H1 (cell line): ENCODE measurements at regions not wholly inside any gene's neighbourhood (a gene's known extent, or its start where the extent isn't known, plus 50 kb on each side); places are given as distances from the start of the nearest gene placed in this dataset.

Experiments
- CTCF ChIA-PET: fragments of 300-600 bp; sonication (Branson Sonifier 250); formaldehyde crosslinking; loops from one replicate; lab custom pipeline; 2021; ENCODE audit not compliant: partially characterized antibody; lab: Charles Lee
- POLR2A ChIA-PET: fragments of 300-600 bp; sonication (Branson Sonifier 250); formaldehyde crosslinking; loops from one replicate; lab custom pipeline; 2021; ENCODE audit warnings: inconsistent platforms; ENCODE audit not compliant: partially characterized antibody; lab: Charles Lee
- DNase-seq, 2 experiments: peaks; one replicate each; pipeline versions ENCODE4 v3.0.0 to v3.0.0-alpha.2; 2010 to 2022; ENCODE audit warnings: low spot score in 2 of 2, low read depth in 1 of 2, mixed read lengths in 1 of 2
- FAIRE-seq: peaks from 2 replicates; lab custom pipeline; 2011; peaks lifted over from hg19 to GRCh38; lab: Jason Lieb, UNC
- H2AFZ ChIP-seq: 2 replicates; pipeline ENCODE4 v1.8.1; 2012; ENCODE audit warnings: low read length, inconsistent platforms
- H2AK5ac ChIP-seq: 2 replicates; pipeline ENCODE4 v1.6.1; 2013; ENCODE audit warnings: low read depth, low read length
- H2BK120ac ChIP-seq: replicated peaks from 2 replicates; pipeline ENCODE3; 2013; ENCODE audit warnings: low read depth, low read length, inconsistent platforms
- H2BK12ac ChIP-seq: 2 replicates; pipeline ENCODE4 v1.6.1; 2013; ENCODE audit warnings: low read depth, low read length
- H2BK15ac ChIP-seq: 2 replicates; pipeline ENCODE4 v1.6.1; 2013; ENCODE audit warnings: low read length
- H2BK20ac ChIP-seq: 2 replicates; pipeline ENCODE4 v1.6.1; 2013; ENCODE audit warnings: low read length
- H2BK5ac ChIP-seq: 2 replicates; pipeline ENCODE4 v1.6.1; 2013; ENCODE audit warnings: low read depth, low read length
- H3K14ac ChIP-seq: 2 replicates; pipeline ENCODE4 v1.6.1; 2013; ENCODE audit warnings: inconsistent platforms; ENCODE audit not compliant: insufficient read length
- H3K18ac ChIP-seq: 2 replicates; pipeline ENCODE4 v1.6.1; 2013; ENCODE audit warnings: low read length; ENCODE audit errors: extremely low read depth
- H3K23ac ChIP-seq: 2 replicates; pipeline ENCODE4 v1.6.1; 2013; ENCODE audit warnings: inconsistent platforms; ENCODE audit not compliant: insufficient read length
- H3K23me2 ChIP-seq: 2 replicates; pipeline ENCODE4 v1.6.1; 2013; ENCODE audit warnings: low read depth, low read length
- H3K27ac ChIP-seq: 2 replicates; pipeline ENCODE4 v1.6.1; 2011; ENCODE audit warnings: low read depth, low read length, inconsistent platforms
- H3K27me3 ChIP-seq, 4 experiments: replicated peaks in 1 of 4; 1 replicate in 1 of 4; 2 replicates in 3 of 4; pipeline versions ENCODE4 v1.6.1 to v1.8.1; 2011 to 2013; ENCODE audit warnings: low read length in 3 of 4, mild to moderate bottlenecking in 3 of 4, inconsistent platforms in 2 of 4, mixed read lengths in 2 of 4, moderate library complexity in 1 of 4; ENCODE audit not compliant: control insufficient read depth in 3 of 4, insufficient read depth in 3 of 4; ENCODE audit errors: extremely low read depth in 1 of 4
- H3K36me3 ChIP-seq, 4 experiments: 2 replicates each; pipeline versions ENCODE4 v1.6.1 to v1.8.1; 2011 to 2013; ENCODE audit warnings: mild to moderate bottlenecking in 4 of 4, low read length in 3 of 4, moderate library complexity in 2 of 4, control low read depth in 1 of 4, inconsistent platforms in 1 of 4; ENCODE audit not compliant: insufficient read depth in 4 of 4, control insufficient read depth in 2 of 4
- H3K4ac ChIP-seq: replicated peaks from 2 replicates; pipeline ENCODE3; 2013; ENCODE audit warnings: low read length, low read depth, mixed read lengths, inconsistent platforms; ENCODE audit not compliant: insufficient read length
- H3K4me1 ChIP-seq, 4 experiments: replicated peaks in 1 of 4; 1 replicate in 1 of 4; 2 replicates in 3 of 4; pipeline versions ENCODE4 v1.6.1 to v1.8.1; 2011 to 2013; ENCODE audit warnings: low read length in 3 of 4, inconsistent platforms in 2 of 4, mixed read lengths in 1 of 4; ENCODE audit not compliant: insufficient read depth in 4 of 4, control insufficient read depth in 3 of 4
- H3K4me2 ChIP-seq, 2 experiments: 2 replicates each; pipeline versions ENCODE4 v1.6.1 to v1.8.1; 2011 to 2013; ENCODE audit warnings: low read depth in 2 of 2, low read length in 2 of 2, control low read depth in 1 of 2, inconsistent platforms in 1 of 2, mild to moderate bottlenecking in 1 of 2; ENCODE audit not compliant: insufficient read depth in 1 of 2
- H3K4me3 ChIP-seq, 4 experiments: fragments of 200-600, 300-600 bp in 1 of 4; sonication (generic), shearing (Covaris generic), sonication (Bioruptor Twin) in 1 of 4; 2 replicates each; pipeline versions ENCODE4 v1.5.1 to v1.8.1; 2011 to 2016; ENCODE audit warnings: low read length in 4 of 4, low read depth in 3 of 4, control low read depth in 2 of 4, inconsistent platforms in 2 of 4, mild to moderate bottlenecking in 2 of 4, mixed read lengths in 1 of 4, moderate library complexity in 1 of 4; ENCODE audit not compliant: insufficient read depth in 2 of 4; ENCODE audit errors: extremely low read depth in 1 of 4
- H3K56ac ChIP-seq: replicated peaks from 2 replicates; pipeline ENCODE3; 2013; ENCODE audit warnings: low read depth, mild to moderate bottlenecking, mixed read lengths, low read length, inconsistent platforms; ENCODE audit not compliant: insufficient read length
- H3K79me1 ChIP-seq: 2 replicates; pipeline ENCODE4 v1.6.1; 2013; ENCODE audit warnings: low read depth, low read length, control low read depth
- H3K79me2 ChIP-seq, 2 experiments: 2 replicates each; pipeline versions ENCODE4 v1.6.1 to v1.8.1; 2012 to 2013; ENCODE audit warnings: low read length in 2 of 2, mild to moderate bottlenecking in 2 of 2, inconsistent platforms in 1 of 2; ENCODE audit not compliant: insufficient read depth in 2 of 2, control insufficient read depth in 1 of 2
- H3K9ac ChIP-seq, 4 experiments: replicated peaks in 1 of 4; 1 replicate in 1 of 4; 2 replicates in 3 of 4; pipeline versions ENCODE4 v1.6.1 to v1.8.1; 2011 to 2013; ENCODE audit warnings: low read depth in 3 of 4, low read length in 3 of 4, control low read depth in 2 of 4, mild to moderate bottlenecking in 2 of 4, moderate library complexity in 2 of 4, inconsistent platforms in 1 of 4; ENCODE audit errors: extremely low read depth in 1 of 4
- H3K9me3 ChIP-seq, 2 experiments: 2 replicates each; pipeline versions ENCODE4 v1.6.1 to v1.8.1; 2012 to 2013; ENCODE audit warnings: mild to moderate bottlenecking in 2 of 2, moderate library complexity in 2 of 2, control low read depth in 1 of 2, inconsistent platforms in 1 of 2, low read depth in 1 of 2, low read length in 1 of 2, mixed read lengths in 1 of 2; ENCODE audit not compliant: insufficient read depth in 2 of 2
- H4K20me1 ChIP-seq, 2 experiments: replicated peaks in 1 of 2; 2 replicates each; pipeline versions ENCODE3 to v1.8.1; 2011 to 2013; ENCODE audit warnings: inconsistent platforms in 2 of 2, low read length in 2 of 2, mild to moderate bottlenecking in 1 of 2; ENCODE audit not compliant: insufficient read depth in 2 of 2, control insufficient read depth in 1 of 2
- H4K5ac ChIP-seq: 2 replicates; pipeline ENCODE4 v1.6.1; 2013; ENCODE audit warnings: low read length, low read depth, mixed read lengths, inconsistent platforms; ENCODE audit not compliant: insufficient read length
- H4K8ac ChIP-seq: 2 replicates; pipeline ENCODE4 v1.8.0; 2013; ENCODE audit warnings: mild to moderate bottlenecking, moderate library complexity, low read length, inconsistent platforms; ENCODE audit not compliant: insufficient read depth; ENCODE audit errors: extremely low read depth
- H4K91ac ChIP-seq: replicated peaks from 2 replicates; pipeline ENCODE3; 2013; ENCODE audit warnings: low read length, mixed read lengths, inconsistent platforms; ENCODE audit not compliant: insufficient read length
- BCL11A ChIP-seq, 2 experiments: IDR thresholded peaks; one replicate each; pipeline ENCODE4 v1.6.1; 2011; ENCODE audit warnings: low read depth in 2 of 2, low read length in 2 of 2, mild to moderate bottlenecking in 2 of 2
- EP300 ChIP-seq, 2 experiments: IDR thresholded peaks; 1 replicate in 1 of 2; 2 replicates in 1 of 2; pipeline ENCODE4 v1.6.1; 2011 to 2012; ENCODE audit warnings: low read depth in 2 of 2, low read length in 2 of 2, mild to moderate bottlenecking in 2 of 2, borderline replicate concordance in 1 of 2, inconsistent platforms in 1 of 2, moderate library complexity in 1 of 2
- NANOG ChIP-seq: IDR thresholded peaks from 2 replicates; pipeline ENCODE4 v1.6.1; 2011; ENCODE audit warnings: low read length, low read depth, mild to moderate bottlenecking, inconsistent platforms; ENCODE audit not compliant: insufficient read depth, poor library complexity, severe bottlenecking
- NRF1 ChIP-seq: IDR thresholded peaks from 2 replicates; pipeline ENCODE4 v1.6.1; 2011; ENCODE audit warnings: mild to moderate bottlenecking, low read depth, low read length, improper control_type of control experiment
- RBBP5 ChIP-seq: IDR thresholded peaks from 2 replicates; pipeline ENCODE4 v1.7.1; 2012; ENCODE audit warnings: low read depth, mild to moderate bottlenecking, inconsistent platforms, low read length, moderate library complexity, borderline replicate concordance
- RFX5 ChIP-seq: IDR thresholded peaks from 2 replicates; pipeline ENCODE4 v1.6.1; 2011; ENCODE audit warnings: low read depth, low read length, improper control_type of control experiment, borderline replicate concordance
- SAP30 ChIP-seq: fragments of 300-600 bp; sonication (generic); IDR thresholded peaks from 2 replicates; pipeline ENCODE4 v1.7.1; 2012; ENCODE audit warnings: low read length, moderate library complexity, mild to moderate bottlenecking, inconsistent platforms; ENCODE audit not compliant: insufficient read depth, insufficient replicate concordance
- SP2 ChIP-seq: IDR thresholded peaks from 2 replicates; pipeline ENCODE4 v1.6.1; 2012; ENCODE audit warnings: mild to moderate bottlenecking, low read length, inconsistent platforms
- TAF7 ChIP-seq: optimal IDR thresholded peaks from 2 replicates; pipeline ENCODE3; 2011; ENCODE audit warnings: low read depth, mild to moderate bottlenecking, inconsistent platforms, low read length, moderate library complexity, borderline replicate concordance
- WGBS, 2 experiments: shearing (Covaris generic) in 1 of 2; methylation state at CpG; one replicate each; pipeline versions ENCODE4 v1.1.6 to v1.1.7; 2013 to 2015; ENCODE audit warnings: low lambda C conversion rate in 2 of 2, mixed read lengths in 2 of 2, inconsistent platforms in 1 of 2, low coverage in 1 of 2, missing lambda C conversion rate in 1 of 2; ENCODE audit not compliant: insufficient replicate concordance in 2 of 2, insufficient coverage in 1 of 2, insufficient read length in 1 of 2; ENCODE audit errors: extremely low coverage in 1 of 2, missing lambda C conversion rate in 1 of 2; 5-methylcytosine and 5-hydroxymethylcytosine counted together
- TF ChIP-seq, protein P1 (sequence below), 3 experiments: IDR thresholded peaks; 1 replicate in 2 of 3; 2 replicates in 1 of 3; pipeline versions ENCODE4 v1.5.1 to v1.6.1; 2011; ENCODE audit warnings: low read length in 3 of 3, mild to moderate bottlenecking in 3 of 3, inconsistent platforms in 2 of 3, low read depth in 1 of 3, moderate library complexity in 1 of 3; ENCODE audit not compliant: insufficient read depth in 1 of 3; ENCODE audit errors: control extremely low read depth in 1 of 3

DNA sequence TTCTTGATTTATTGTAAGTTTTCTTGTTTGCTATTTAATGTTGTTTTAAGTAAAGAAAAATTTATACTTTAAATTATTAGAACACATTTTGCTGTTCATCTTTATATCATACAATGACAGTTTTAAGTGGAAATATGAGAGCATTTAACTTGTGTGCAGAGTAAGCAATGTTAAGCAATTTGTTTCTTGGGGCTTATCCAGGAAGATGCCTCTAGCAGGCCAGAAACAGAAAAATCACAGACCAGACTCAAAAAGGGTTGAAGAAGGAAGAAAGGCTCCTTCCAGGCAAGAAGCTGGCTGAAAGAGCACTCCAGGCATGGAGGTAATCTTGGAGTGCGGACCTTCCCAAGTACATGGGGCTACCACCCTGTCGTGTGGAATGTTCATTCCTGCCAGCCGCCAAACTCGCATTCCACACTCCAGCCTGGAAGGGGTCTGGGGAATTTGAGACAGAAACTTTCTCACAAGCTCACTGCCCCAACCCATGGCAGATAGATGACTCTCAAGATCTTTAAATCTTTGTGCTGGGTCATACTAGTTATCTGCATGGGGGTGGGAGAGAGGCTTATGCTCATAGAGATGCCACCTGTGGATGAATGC is 1521.3 kb upstream of the AGA start:
- Histone ChIP-seq H3K4me2 (no peak overlapping the region), H3K23me2 (no peaks in the 10 kb centered on the region), H3K36me3 (no peaks in the 10 kb centered on the region), H2BK20ac (no peak overlapping the region), H2BK15ac (no peak overlapping the region), H3K9me3 (no peaks in the 10 kb centered on the region), H3K56ac (no peak overlapping the region), H2BK5ac (no peak overlapping the region), H3K9ac (no peak overlapping the region), H3K14ac (no peak overlapping the region), H3K27me3 (no peaks in the 10 kb centered on the region), H2AK5ac (no peak overlapping the region), H3K23ac (no peak overlapping the region), H3K27ac (no peak overlapping the region), H3K79me1 (no peaks in the 10 kb centered on the region), H4K91ac (peak overlapping the region; percentile 73), H4K8ac (no peak overlapping the region), H2AFZ (no peak overlapping the region), H3K4me1 (no peaks in the 10 kb centered on the region), H2BK12ac (no peak overlapping the region), H3K4me3 (no peak overlapping the region), H4K20me1 (no peaks in the 10 kb centered on the region), H3K18ac (no peak overlapping the region), H3K4ac (no peak overlapping the region), H4K5ac (no peak overlapping the region), H3K79me2 (no peaks in the 10 kb centered on the region), H2BK120ac (no peak overlapping the region)
- FAIRE-seq, result no peak
- no peak for DNase-seq
- CTCF ChIA-PET, result interaction anchor here (0.6 to 1.0 kb wide), 2 partner anchors 141 to 344 kb away, joined by 3 to 4 read pairs; no protein-coding TSS in a partner anchor
- 93% methylated on average over 3 of the region's 4 CpGs; no CpG with 5 or more reads in 1 of the 2 experiments for WGBS, 2 experiments
- POLR2A ChIA-PET, result no interaction called here
- TF ChIP-seq BCL11A (IDR thresholded peaks at IDR 0.05; ENCODE audit: low read depth in 2 of 2, low read length in 2 of 2) (no peak), NANOG (no peak), RFX5 (no peak), EP300 (IDR thresholded peaks at IDR 0.05; ENCODE audit: borderline replicate concordance in 1 of 2, low read depth in 2 of 2, low read length in 2 of 2) (no peak), SAP30 (no peak), SP2 (no peak), TAF7 (no peak), RBBP5 (no peak), NRF1 (no peak)
- TF ChIP-seq, protein P1, sequence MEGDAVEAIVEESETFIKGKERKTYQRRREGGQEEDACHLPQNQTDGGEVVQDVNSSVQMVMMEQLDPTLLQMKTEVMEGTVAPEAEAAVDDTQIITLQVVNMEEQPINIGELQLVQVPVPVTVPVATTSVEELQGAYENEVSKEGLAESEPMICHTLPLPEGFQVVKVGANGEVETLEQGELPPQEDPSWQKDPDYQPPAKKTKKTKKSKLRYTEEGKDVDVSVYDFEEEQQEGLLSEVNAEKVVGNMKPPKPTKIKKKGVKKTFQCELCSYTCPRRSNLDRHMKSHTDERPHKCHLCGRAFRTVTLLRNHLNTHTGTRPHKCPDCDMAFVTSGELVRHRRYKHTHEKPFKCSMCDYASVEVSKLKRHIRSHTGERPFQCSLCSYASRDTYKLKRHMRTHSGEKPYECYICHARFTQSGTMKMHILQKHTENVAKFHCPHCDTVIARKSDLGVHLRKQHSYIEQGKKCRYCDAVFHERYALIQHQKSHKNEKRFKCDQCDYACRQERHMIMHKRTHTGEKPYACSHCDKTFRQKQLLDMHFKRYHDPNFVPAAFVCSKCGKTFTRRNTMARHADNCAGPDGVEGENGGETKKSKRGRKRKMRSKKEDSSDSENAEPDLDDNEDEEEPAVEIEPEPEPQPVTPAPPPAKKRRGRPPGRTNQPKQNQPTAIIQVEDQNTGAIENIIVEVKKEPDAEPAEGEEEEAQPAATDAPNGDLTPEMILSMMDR (IDR thresholded peaks at IDR 0.05; ENCODE audit: control extremely low read depth in 1 of 3, insufficient read depth in 1 of 3, low read depth in 1 of 3, low read length in 3 of 3), result no peak
